ENCODE measurements at regions not wholly inside any gene's neighbourhood (a gene's known extent, or its start where the extent isn't known, plus 50 kb on each side); places are given as distances from the start of the nearest gene placed in this dataset.

DNA sequence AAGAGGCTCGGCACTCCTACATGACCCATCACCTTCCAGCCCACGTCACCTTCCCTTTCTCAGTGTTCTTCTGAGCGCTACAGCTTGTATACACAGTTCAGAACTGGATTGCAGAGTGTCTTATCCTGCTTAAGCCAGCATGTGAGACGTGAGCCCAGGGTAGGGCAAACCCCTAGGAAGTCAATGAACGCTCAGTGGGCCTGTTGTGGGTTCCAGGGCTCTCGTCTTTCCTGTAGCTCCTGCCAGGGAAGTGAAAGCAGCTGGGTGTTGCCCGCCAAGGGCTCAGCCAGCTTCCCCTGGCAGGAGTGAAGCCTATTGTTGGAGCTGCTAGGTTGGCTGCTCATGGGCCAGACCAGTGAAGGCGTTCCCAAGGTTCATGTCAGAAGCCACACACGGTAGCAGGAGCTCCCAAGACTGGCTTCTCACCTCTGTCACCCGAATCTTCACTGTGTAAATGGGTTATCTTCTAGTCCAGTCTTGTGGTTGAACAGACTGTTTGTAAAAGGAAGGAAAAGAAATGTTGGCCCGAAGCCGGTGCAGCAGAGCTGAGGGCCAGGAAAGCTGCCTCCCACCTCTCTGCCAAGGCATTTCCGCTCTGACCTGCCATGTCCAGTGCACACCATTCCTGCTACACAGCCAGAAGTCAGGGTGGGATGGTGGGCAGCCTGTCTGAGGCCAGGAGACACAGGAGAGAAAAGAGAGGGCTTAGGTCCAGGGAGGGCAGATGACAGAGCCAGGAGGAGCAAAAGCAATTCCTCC is 69.6 kb upstream of the RMDN2 start:
- TF ChIP-seq, protein P1, sequence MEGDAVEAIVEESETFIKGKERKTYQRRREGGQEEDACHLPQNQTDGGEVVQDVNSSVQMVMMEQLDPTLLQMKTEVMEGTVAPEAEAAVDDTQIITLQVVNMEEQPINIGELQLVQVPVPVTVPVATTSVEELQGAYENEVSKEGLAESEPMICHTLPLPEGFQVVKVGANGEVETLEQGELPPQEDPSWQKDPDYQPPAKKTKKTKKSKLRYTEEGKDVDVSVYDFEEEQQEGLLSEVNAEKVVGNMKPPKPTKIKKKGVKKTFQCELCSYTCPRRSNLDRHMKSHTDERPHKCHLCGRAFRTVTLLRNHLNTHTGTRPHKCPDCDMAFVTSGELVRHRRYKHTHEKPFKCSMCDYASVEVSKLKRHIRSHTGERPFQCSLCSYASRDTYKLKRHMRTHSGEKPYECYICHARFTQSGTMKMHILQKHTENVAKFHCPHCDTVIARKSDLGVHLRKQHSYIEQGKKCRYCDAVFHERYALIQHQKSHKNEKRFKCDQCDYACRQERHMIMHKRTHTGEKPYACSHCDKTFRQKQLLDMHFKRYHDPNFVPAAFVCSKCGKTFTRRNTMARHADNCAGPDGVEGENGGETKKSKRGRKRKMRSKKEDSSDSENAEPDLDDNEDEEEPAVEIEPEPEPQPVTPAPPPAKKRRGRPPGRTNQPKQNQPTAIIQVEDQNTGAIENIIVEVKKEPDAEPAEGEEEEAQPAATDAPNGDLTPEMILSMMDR (IDR thresholded peaks at IDR 0.05 in 2 of 3, conservative IDR thresholded peaks at IDR 0.05 in 1 of 3; ENCODE audit: borderline replicate concordance in 1 of 3, insufficient read depth in 1 of 3, low read depth in 2 of 3, low read length in 2 of 3), result no peak
- TF ChIP-seq POLR2AphosphoS5 (IDR thresholded peaks at IDR 0.05; ENCODE audit: low read depth, low read length) (no peak), EZH2 (IDR thresholded peaks at IDR 0.05) (no peak), ZNF274 (IDR thresholded peaks at IDR 0.05; ENCODE audit: low read depth, low read length) (no peak), POLR2A (IDR thresholded peaks at IDR 0.05; ENCODE audit: borderline replicate concordance, extremely low read depth, insufficient read depth, insufficient read length) (no peak), RAD21 (IDR thresholded peaks at IDR 0.05; ENCODE audit: low read depth) (no peak)

All from HCT116 (cell line).